Activated naive CD8-positive, alpha-beta T cell treated with anti-CD3 and anti-CD28 coated beads, Interleukin-2, amount 10 ng/mL, durations not matched to agents 7 days and 5 days (primary cell): ENCODE measurements at regions not wholly inside any gene's neighbourhood (a gene's known extent, or its start where the extent isn't known, plus 50 kb on each side); places are given as distances from the start of the nearest gene placed in this dataset.
"Not testable (repeated sequence)": the region's sequence is repeated elsewhere in the genome, so short reads cannot be mapped to it uniquely, and the experiment has no call there.

ENCODE experiments used
- ATAC-seq: fragments of 150-1000 bp; cut with Tn5 transposase; one replicate; pipeline ENCODE4 v1.10.0; 2021; ENCODE audit warnings: low read depth, moderate library complexity
- POLR2A ChIA-PET: fragments of 350-600 bp; sonication (Branson Sonifier 250); formaldehyde crosslinking; loops from one replicate; lab custom pipeline; 2021; ENCODE audit warnings: antibody characterized with exemption; lab: Charles Lee
- DNase-seq: peaks from one replicate; pipeline ENCODE4 v3.0.0; 2021
- H3K27ac Mint-ChIP-seq: one replicate; pipeline ENCODE4 v1.8.0; 2022; ENCODE audit warnings: mild to moderate bottlenecking, mixed read lengths
- H3K27me3 Mint-ChIP-seq: one replicate; pipeline ENCODE4 v1.8.0; 2022; ENCODE audit warnings: mild to moderate bottlenecking, moderate library complexity, mixed read lengths
- H3K36me3 Mint-ChIP-seq: one replicate; pipeline ENCODE4 v1.8.0; 2021; ENCODE audit warnings: mild to moderate bottlenecking, mixed read lengths
- H3K4me1 Mint-ChIP-seq: one replicate; pipeline ENCODE4 v1.8.0; 2021; ENCODE audit warnings: mixed read lengths
- H3K4me3 Mint-ChIP-seq: one replicate; pipeline ENCODE4 v1.8.0; 2022; ENCODE audit warnings: mild to moderate bottlenecking, moderate library complexity, mixed read lengths
- H3K9me3 Mint-ChIP-seq: one replicate; pipeline ENCODE4 v1.8.0; 2021; ENCODE audit warnings: mixed read lengths

GRCh38 chr13:84823528-84823927, 941.3 kb upstream of the SLITRK1 start:
- no peak overlapping the region for H3K27ac Mint-ChIP-seq
- H3K36me3 Mint-ChIP-seq: no peaks in the 10 kb centered on the region
- no peaks in the 10 kb centered on the region for H3K4me1 Mint-ChIP-seq
- POLR2A ChIA-PET: no interaction called here
- DNase-seq: no peak
- ATAC-seq: no peak
- peaks cover 3% of the 10 kb centered on the region for H3K9me3 Mint-ChIP-seq
- no peaks in the 10 kb centered on the region for H3K27me3 Mint-ChIP-seq
- no peak overlapping the region for H3K4me3 Mint-ChIP-seq

GRCh38 chr13:84821261-84821660, 939.0 kb upstream of the SLITRK1 start:
- POLR2A ChIA-PET: no interaction called here
- Mint-ChIP-seq H3K4me3 (no peak overlapping the region), H3K36me3 (no peaks in the 10 kb centered on the region), H3K9me3 (peaks cover 3% of the 10 kb centered on the region), H3K27ac (no peak overlapping the region), H3K27me3 (no peaks in the 10 kb centered on the region), H3K4me1 (no peaks in the 10 kb centered on the region)
- no peak for DNase-seq
- ATAC-seq: no peak

DNA sequence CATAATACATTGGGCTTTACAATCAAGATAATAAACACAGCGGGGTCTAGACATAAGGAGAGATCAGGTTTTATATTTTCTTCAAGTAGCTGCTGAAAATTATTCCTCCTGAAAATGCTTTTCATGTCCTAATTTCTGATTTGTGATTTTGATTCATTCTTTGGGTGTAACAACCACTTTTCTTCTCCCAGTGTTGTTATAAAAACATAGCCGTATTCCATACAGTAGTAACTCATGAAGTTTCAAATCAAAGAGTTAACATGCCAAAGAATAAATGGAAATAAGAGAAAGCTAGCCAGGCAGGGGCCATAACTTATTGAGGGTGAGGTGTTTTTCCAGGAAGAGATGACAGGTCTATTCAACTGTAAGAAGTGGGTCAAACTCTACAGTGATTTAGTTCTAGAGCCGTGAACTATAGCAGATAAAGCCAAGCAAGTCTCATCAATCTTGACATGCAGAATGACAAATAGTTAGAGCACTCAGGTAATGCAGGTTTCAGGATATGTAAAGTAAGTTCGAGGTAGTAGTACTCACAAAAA, 934.4 kb upstream of the SLITRK1 start:
- no peak overlapping the region for H3K4me3 Mint-ChIP-seq

GRCh38 chr13:84812789-84813188, 930.5 kb upstream of the SLITRK1 start:
- ATAC-seq (no peak), DNase-seq (no peak)
- no peaks in the 10 kb centered on the region for H3K36me3 Mint-ChIP-seq
- H3K9me3 Mint-ChIP-seq: no peaks in the 10 kb centered on the region
- no peak overlapping the region for H3K27ac Mint-ChIP-seq
- H3K4me1 Mint-ChIP-seq: no peaks in the 10 kb centered on the region
- H3K27me3 Mint-ChIP-seq: no peaks in the 10 kb centered on the region
- H3K4me3 Mint-ChIP-seq: no peak overlapping the region
- POLR2A ChIA-PET: no interaction called here

More for the DNA sequence above, 934.4 kb upstream of the SLITRK1 start:
- H3K27me3 Mint-ChIP-seq: no peaks in the 10 kb centered on the region
- H3K27ac Mint-ChIP-seq: no peak overlapping the region
- POLR2A ChIA-PET: no interaction called here
- no peaks in the 10 kb centered on the region for H3K4me1 Mint-ChIP-seq
- H3K36me3 Mint-ChIP-seq: no peaks in the 10 kb centered on the region
- DNase-seq (no peak), ATAC-seq (no peak)
- H3K9me3 Mint-ChIP-seq: peaks cover 1% of the 10 kb centered on the region

DNA sequence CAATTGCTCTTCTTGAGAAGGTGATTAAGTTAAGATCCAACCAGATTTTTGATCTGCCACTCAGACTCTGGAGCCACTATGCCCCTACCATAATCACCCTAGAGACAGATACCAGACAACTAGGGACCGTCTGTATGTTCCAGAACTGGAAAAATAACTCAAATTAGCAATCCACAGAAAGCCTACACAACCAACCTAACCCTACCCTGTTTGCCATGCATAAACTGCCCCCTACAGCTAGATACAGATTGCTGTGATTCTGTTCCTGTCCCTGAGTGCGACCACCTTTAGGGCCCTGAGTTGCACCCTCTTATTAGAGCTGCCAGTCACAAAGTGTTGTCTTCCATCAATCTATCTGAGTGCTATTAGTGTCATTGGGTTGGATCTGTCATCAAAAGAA, 929.8 kb upstream of the SLITRK1 start:
- Mint-ChIP-seq H3K36me3 (no peaks in the 10 kb centered on the region), H3K9me3 (no peaks in the 10 kb centered on the region), H3K27ac (no peak overlapping the region), H3K27me3 (no peaks in the 10 kb centered on the region), H3K4me1 (no peaks in the 10 kb centered on the region), H3K4me3 (no peak overlapping the region)
- no peak for ATAC-seq
- POLR2A ChIA-PET: no interaction called here
- DNase-seq: no peak

DNA sequence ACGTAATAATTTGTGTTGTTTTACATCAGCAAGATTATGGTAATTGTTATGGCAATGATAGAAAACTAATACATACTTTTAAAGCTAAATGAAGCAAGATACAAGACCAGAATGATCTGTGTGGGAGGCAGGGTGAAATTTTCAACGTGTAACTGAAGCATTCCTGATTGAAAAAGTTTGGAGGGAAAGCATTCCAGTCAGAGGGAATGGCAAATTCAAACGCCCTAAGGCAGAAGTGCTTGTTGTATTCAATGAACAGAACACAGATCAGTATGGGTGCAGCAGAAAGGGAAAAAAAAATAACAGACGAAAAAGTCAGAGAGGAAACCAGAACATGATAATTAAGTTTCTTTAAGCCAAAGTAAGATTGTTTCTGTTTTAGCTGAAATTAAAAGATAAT, 928.5 kb upstream of the SLITRK1 start:
- H3K4me3 Mint-ChIP-seq: no peak overlapping the region
- H3K36me3 Mint-ChIP-seq: no peaks in the 10 kb centered on the region
- no peaks in the 10 kb centered on the region for H3K27me3 Mint-ChIP-seq
- POLR2A ChIA-PET: no interaction called here
- no peak for ATAC-seq
- H3K27ac Mint-ChIP-seq: no peak overlapping the region
- H3K9me3 Mint-ChIP-seq: no peaks in the 10 kb centered on the region
- no peak for DNase-seq
- no peaks in the 10 kb centered on the region for H3K4me1 Mint-ChIP-seq

GRCh38 chr13:84802073-84802472, 919.8 kb upstream of the SLITRK1 start:
- no peak overlapping the region for H3K27ac Mint-ChIP-seq
- DNase-seq: no peak
- no peak overlapping the region for H3K4me3 Mint-ChIP-seq
- H3K36me3 Mint-ChIP-seq: no peaks in the 10 kb centered on the region
- H3K27me3 Mint-ChIP-seq: no peaks in the 10 kb centered on the region
- H3K4me1 Mint-ChIP-seq: no peaks in the 10 kb centered on the region
- POLR2A ChIA-PET: no interaction called here
- ATAC-seq: no peak
- H3K9me3 Mint-ChIP-seq: no peaks in the 10 kb centered on the region

DNA sequence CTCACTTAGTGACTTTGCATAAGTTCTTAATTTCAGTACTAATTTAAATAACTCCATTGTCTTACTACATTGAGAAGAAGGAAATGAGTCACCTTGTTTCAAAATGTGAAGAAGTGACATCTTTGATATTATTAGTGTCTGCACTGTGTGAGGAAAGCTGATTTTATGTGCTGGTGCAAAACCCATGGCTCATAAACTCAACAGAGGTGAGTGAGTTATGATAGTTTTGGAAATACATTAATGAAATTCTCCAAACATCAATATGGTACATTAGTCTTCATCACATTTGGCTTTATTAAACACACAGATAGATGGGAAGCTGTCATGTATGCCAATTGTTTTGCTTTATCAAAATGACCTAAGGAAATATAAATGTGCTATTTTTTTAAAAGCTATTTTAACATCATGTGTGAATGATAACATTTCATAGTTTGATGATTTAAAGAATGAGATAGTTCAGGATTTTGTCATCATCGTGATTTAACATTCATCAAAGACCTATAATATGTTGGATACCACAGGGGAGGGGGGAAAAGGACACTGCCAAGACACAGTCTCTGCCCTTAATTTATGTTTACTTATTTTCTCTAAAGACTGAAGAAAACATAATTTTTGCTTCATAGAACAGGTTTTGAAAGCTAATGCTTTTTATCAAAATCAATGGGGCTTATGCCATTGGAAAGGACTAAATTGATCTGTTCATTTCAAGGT, 902.3 kb upstream of the SLITRK1 start:
- Mint-ChIP-seq H3K27me3 (no peaks in the 10 kb centered on the region), H3K4me3 (no peak overlapping the region), H3K27ac (no peak overlapping the region), H3K9me3 (peaks cover 5% of the 10 kb centered on the region), H3K36me3 (no peaks in the 10 kb centered on the region), H3K4me1 (no peaks in the 10 kb centered on the region)
- ATAC-seq (no peak), DNase-seq (no peak)
- POLR2A ChIA-PET: no interaction called here

DNA sequence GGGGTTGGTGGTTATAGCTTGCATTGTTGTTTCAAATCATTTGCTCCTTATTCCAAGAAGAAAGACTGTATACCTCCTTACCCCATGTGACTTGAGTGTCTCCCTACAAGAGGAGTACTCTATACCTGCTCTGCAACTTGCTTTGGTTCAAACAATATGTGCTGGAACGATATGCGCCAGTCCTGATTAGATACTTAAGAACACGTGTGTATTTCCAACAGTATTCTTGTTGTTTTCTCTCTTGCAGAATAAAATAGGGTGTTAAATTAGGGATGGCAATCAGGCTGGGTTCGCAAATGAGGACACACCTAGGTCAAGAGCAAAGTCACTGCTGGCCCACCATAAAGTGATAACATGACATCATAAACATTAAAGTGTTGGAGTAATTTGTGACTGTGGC, 895.0 kb upstream of the SLITRK1 start:
- Mint-ChIP-seq H3K27ac (no peak overlapping the region), H3K36me3 (no peaks in the 10 kb centered on the region), H3K27me3 (no peaks in the 10 kb centered on the region), H3K4me1 (no peaks in the 10 kb centered on the region), H3K4me3 (no peak overlapping the region), H3K9me3 (no peaks in the 10 kb centered on the region)
- no peak for ATAC-seq
- no peak for DNase-seq
- POLR2A ChIA-PET: no interaction called here

- POLR2A ChIA-PET: no interaction called here
- Mint-ChIP-seq H3K27ac (no peak overlapping the region), H3K27me3 (no peaks in the 10 kb centered on the region), H3K4me3 (no peak overlapping the region), H3K9me3 (no peaks in the 10 kb centered on the region), H3K4me1 (no peaks in the 10 kb centered on the region), H3K36me3 (no peaks in the 10 kb centered on the region)
- ATAC-seq (no peak), DNase-seq (no peak)
Observed at GRCh38 chr13:84776593-84776992, 894.3 kb upstream of the SLITRK1 start.

GRCh38 chr13:84775920-84776319, 893.6 kb upstream of the SLITRK1 start:
- ATAC-seq, H3K9me3 Mint-ChIP-seq, H3K36me3 Mint-ChIP-seq, H3K27me3 Mint-ChIP-seq, H3K4me1 Mint-ChIP-seq, POLR2A ChIA-PET, H3K27ac Mint-ChIP-seq, H3K4me3 Mint-ChIP-seq, DNase-seq: not testable (repeated sequence)

DNA sequence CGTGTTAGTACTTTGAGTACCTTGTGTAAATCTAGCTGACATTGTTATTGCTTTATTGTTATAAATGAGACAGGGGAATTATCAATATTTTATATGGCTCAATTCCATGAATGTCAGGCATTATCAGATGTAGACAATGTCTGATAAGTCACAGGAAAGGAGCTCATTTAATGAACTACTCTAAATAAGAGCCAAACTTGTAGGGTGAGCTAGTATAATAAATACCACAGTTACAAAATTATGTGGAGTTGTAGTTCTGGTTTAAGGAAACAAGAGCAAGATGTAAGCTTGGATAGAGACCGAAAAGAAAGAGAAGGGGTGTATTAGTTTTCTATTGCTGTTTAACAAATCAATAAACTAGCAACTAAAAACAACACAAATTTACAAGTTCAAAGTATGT, 891.8 kb upstream of the SLITRK1 start:
- H3K27me3 Mint-ChIP-seq: no peaks in the 10 kb centered on the region
- DNase-seq (no peak), ATAC-seq (no peak)
- H3K27ac Mint-ChIP-seq: no peak overlapping the region
- no peak overlapping the region for H3K4me3 Mint-ChIP-seq
- H3K36me3 Mint-ChIP-seq: no peaks in the 10 kb centered on the region
- POLR2A ChIA-PET: no interaction called here
- no peaks in the 10 kb centered on the region for H3K4me1 Mint-ChIP-seq
- H3K9me3 Mint-ChIP-seq: no peaks in the 10 kb centered on the region

DNA sequence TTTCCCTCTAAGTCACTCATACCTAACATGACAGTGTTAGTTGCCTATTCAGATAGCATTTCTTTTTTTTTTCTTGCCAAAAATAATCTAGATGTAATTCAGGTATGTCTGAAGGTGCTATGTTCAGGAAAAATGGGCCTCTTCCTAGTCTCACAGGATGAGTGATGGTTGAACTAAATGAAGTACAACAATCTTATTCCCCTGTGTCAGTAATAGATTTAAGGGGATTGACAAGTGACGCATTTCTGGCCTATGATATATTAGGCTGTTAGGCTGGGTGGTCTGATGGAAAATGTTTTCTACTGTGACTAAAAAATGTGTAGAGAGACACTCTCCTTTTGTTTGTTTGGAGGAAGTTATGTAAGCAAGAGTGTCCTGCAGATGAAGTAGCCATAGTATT, 878.7 kb upstream of the SLITRK1 start:
- POLR2A ChIA-PET: no interaction called here
- no peak for ATAC-seq

GRCh38 chr13:84749126-84749525, 866.9 kb upstream of the SLITRK1 start:
- no peak overlapping the region for H3K4me3 Mint-ChIP-seq
- H3K27me3 Mint-ChIP-seq: no peaks in the 10 kb centered on the region
- POLR2A ChIA-PET: no interaction called here
- H3K9me3 Mint-ChIP-seq: peaks cover 3% of the 10 kb centered on the region
- no peak overlapping the region for H3K27ac Mint-ChIP-seq
- ATAC-seq: no peak
- DNase-seq: no peak
- no peaks in the 10 kb centered on the region for H3K36me3 Mint-ChIP-seq
- H3K4me1 Mint-ChIP-seq: no peaks in the 10 kb centered on the region

More for the DNA sequence above, 878.7 kb upstream of the SLITRK1 start:
- Mint-ChIP-seq H3K9me3 (no peaks in the 10 kb centered on the region), H3K4me3 (no peak overlapping the region), H3K4me1 (no peaks in the 10 kb centered on the region), H3K27me3 (no peaks in the 10 kb centered on the region), H3K27ac (no peak overlapping the region), H3K36me3 (no peaks in the 10 kb centered on the region)
- no peak for DNase-seq
